Gastroesophageal sphincter (tissue), 3 donors: ENCODE measurements at regions not wholly inside any gene's neighbourhood (a gene's known extent, or its start where the extent isn't known, plus 50 kb on each side); places are given as distances from the start of the nearest gene placed in this dataset.

Experiments
- CTCF ChIP-seq, 4 experiments: fragments of 200-600 bp in 2 of 4; fragments of 450-650 bp in 2 of 4; sonication (generic) in 1 of 4; IDR thresholded peaks; one replicate each; pipeline ENCODE4 v1.5.1; 2017 to 2019; ENCODE audit warnings: antibody characterized with exemption in 4 of 4, mild to moderate bottlenecking in 2 of 4, moderate library complexity in 2 of 4
- POLR2A ChIP-seq, 2 donors: fragments of 450-650 bp; IDR thresholded peaks; one replicate each; pipeline ENCODE4 v1.6.1; 2017; ENCODE audit warnings: antibody characterized with exemption in 2 of 2, mild to moderate bottlenecking in 2 of 2, moderate library complexity in 1 of 2

- TF ChIP-seq POLR2A (IDR thresholded peaks at IDR 0.05) (no peak), CTCF (IDR thresholded peaks at IDR 0.05) (no peak)
These were observed 241.3 kb upstream of the DAAM1 start for GRCh38 chr14:58947156-58947555.
